Fibroblast of skin of right biceps (primary cell): ENCODE measurements at regions not wholly inside any gene's neighbourhood (a gene's known extent, or its start where the extent isn't known, plus 50 kb on each side); places are given as distances from the start of the nearest gene placed in this dataset.

ENCODE experiments used
- DNase-seq: peaks from one replicate; pipeline ENCODE4 v3.0.0-alpha.2; 2013

- DNase-seq, result no peak
Observed at GRCh38 chr12:93106910-93107309, 177.8 kb upstream of the EEA1 start.

GRCh38 chr12:93107514-93108312, 178.6 kb upstream of the EEA1 start:
- DNase-seq, result no peak

- peak; percentile 80 for DNase-seq
Observed at GRCh38 chr12:93108985-93109384, 179.9 kb upstream of the EEA1 start.

GRCh38 chr12:93109551-93110203, 180.6 kb upstream of the EEA1 start:
- peak; percentile 65 for DNase-seq

GRCh38 chr12:93111773-93112172, 182.7 kb upstream of the EEA1 start:
- DNase-seq, result no peak

- DNase-seq, result no peak
Observed at GRCh38 chr12:93113317-93114006, 184.4 kb upstream of the EEA1 start.

- peak; percentile 77 for DNase-seq
Observed at GRCh38 chr12:93115198-93115601, 186.1 kb upstream of the EEA1 start.

GRCh38 chr12:93115646-93116045, 186.6 kb upstream of the EEA1 start:
- DNase-seq, result peak; percentile 67

- peak; percentile 40 for DNase-seq
Observed at GRCh38 chr12:93116632-93117031, 187.5 kb upstream of the EEA1 start.

GRCh38 chr12:93121729-93122488, 192.8 kb upstream of the EEA1 start:
- peak; percentile 91 for DNase-seq

- DNase-seq, result no peak
Observed at GRCh38 chr12:93122569-93123091, 193.5 kb upstream of the EEA1 start.

GRCh38 chr12:93125126-93125525, 196.0 kb upstream of the EEA1 start:
- peak; percentile 41 for DNase-seq

GRCh38 chr12:93126069-93126474, 197.0 kb upstream of the EEA1 start:
- DNase-seq, result no peak

- no peak for DNase-seq
Observed at GRCh38 chr12:93127107-93127560, 198.0 kb upstream of the EEA1 start.

- DNase-seq, result peak; percentile 84
Observed at GRCh38 chr12:93127582-93128331, 198.7 kb upstream of the EEA1 start.

- DNase-seq, result no peak
Observed at GRCh38 chr12:93128332-93128707, 199.2 kb upstream of the EEA1 start.

GRCh38 chr12:93130366-93131054, 201.4 kb upstream of the EEA1 start:
- DNase-seq, result no peak

GRCh38 chr12:93133361-93133760, 204.3 kb upstream of the EEA1 start:
- no peak for DNase-seq

GRCh38 chr12:93134175-93134890, 205.2 kb upstream of the EEA1 start:
- no peak for DNase-seq

- no peak for DNase-seq
Observed at GRCh38 chr12:93134893-93135285, 205.8 kb upstream of the EEA1 start.
